AG10803 (cell line): ENCODE measurements at regions not wholly inside any gene's neighbourhood (a gene's known extent, or its start where the extent isn't known, plus 50 kb on each side); places are given as distances from the start of the nearest gene placed in this dataset.
A peak's percentile ranks its signal among the peaks of the same experiment; 100 is the strongest.

Source experiments
- DNase-seq: peaks from one replicate; pipeline ENCODE4 v3.0.0; 2010; ENCODE audit warnings: low read depth
- H3K4me3 ChIP-seq: 2 replicates; pipeline ENCODE4 v1.5.1; 2011; ENCODE audit warnings: mild to moderate bottlenecking, low read length, control low read depth
- CTCF ChIP-seq: conservative IDR thresholded peaks from 2 replicates; pipeline ENCODE4 v1.5.1; 2011; ENCODE audit warnings: mild to moderate bottlenecking, low read length, control low read depth, inconsistent platforms

GRCh38 chr13:84479656-84480055 lies 597.4 kb upstream of the SLITRK1 start:
- TF ChIP-seq CTCF, result no peak
- no peak for DNase-seq
- no peak overlapping the region for H3K4me3 ChIP-seq

- DNase-seq, result peak; percentile 8
- TF ChIP-seq CTCF, result no peak
- H3K4me3 ChIP-seq, result no peak overlapping the region
Measured at GRCh38 chr13:84470528-84470927, 588.3 kb upstream of the SLITRK1 start.

GRCh38 chr13:84466461-84466860 lies 584.2 kb upstream of the SLITRK1 start:
- TF ChIP-seq CTCF, result no peak
- no peak overlapping the region for H3K4me3 ChIP-seq
- DNase-seq, result no peak

- DNase-seq, result no peak
- TF ChIP-seq CTCF, result no peak
- H3K4me3 ChIP-seq, result no peak overlapping the region
Measured at GRCh38 chr13:84460989-84461388, 578.7 kb upstream of the SLITRK1 start.

GRCh38 chr13:84455143-84455905 lies 573.0 kb upstream of the SLITRK1 start:
- no peak overlapping the region for H3K4me3 ChIP-seq
- TF ChIP-seq CTCF, result no peak
- no peak for DNase-seq

GRCh38 chr13:84447640-84447978 lies 565.3 kb upstream of the SLITRK1 start:
- no peak overlapping the region for H3K4me3 ChIP-seq
- no peak for TF ChIP-seq CTCF
- no peak for DNase-seq

- no peak overlapping the region for H3K4me3 ChIP-seq
- no peak for TF ChIP-seq CTCF
- peak; percentile 73 for DNase-seq
Measured at GRCh38 chr13:84446972-84447639, 564.8 kb upstream of the SLITRK1 start.
